Stimulated activated CD4-positive, alpha-beta T cell treated with anti-CD3 and anti-CD28 coated beads, TNF-alpha, amount 100 ng/mL, for 1 hour (primary cell): ENCODE measurements at regions not wholly inside any gene's neighbourhood (a gene's known extent, or its start where the extent isn't known, plus 50 kb on each side); places are given as distances from the start of the nearest gene placed in this dataset.

Experiments
- DNase-seq, 3 donors: peaks; one replicate each; pipeline ENCODE4 v3.0.0-alpha.2; 2020; ENCODE audit warnings: low read depth in 3 of 3, low spot score in 1 of 3

DNA sequence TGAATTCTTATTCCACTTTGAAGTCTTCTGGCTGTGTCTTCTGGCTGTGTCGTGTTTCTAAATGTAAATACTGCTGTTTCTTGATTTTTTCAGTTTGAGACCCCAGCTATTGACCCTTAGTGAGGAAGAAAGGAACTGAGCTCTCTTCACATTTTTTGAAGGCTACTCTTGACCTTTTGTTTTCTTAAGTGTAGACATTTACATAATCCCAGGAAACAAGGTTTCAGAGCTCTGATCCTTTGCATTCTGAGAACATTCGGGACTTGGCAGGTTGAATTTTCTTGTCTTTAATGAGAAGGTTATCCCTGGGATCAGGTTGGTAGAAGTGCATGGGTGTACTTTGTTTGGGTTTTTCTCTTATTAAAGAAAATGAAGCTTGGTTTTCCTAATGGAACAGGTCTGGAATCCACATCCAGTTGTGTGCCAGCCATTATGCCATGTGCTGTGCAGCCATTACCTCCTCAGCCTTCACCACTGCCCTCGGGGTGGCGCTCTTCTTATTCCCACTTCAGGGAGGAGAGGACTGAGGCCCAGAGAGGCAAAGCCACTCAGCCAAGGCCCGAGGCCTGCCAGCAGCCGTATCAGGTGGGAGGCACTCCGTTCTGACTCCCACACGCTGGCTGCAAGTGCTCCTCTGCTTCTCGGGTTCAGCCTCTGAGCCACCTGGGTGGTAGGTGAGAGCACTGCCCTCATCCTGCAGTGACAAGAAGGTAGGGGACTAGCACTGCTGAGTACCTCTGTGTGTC lies 120.9 kb downstream of the BEGAIN start:
- DNase-seq = no peak

- no peak for DNase-seq
Measured at GRCh38 chr14:100467046-100467750, 120.0 kb downstream of the BEGAIN start.

DNA sequence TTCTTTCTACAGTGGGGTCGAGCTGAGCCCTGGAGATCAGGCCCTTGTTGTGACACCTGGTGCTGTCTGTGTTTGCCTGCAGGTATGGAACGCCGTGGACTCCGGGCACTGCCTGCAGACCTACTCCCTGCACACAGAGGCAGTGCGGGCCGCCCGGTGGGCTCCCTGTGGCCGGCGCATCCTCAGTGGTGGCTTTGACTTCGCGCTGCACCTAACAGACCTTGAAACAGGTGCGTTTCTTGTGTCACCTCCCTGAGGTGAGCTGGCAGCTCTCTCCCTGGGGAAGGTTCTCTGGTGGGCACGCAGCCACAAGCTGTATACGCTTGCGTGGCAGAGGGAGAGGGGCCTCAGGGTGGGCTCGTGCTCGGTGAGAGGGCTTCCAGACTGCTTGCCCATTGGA lies 119.3 kb downstream of the BEGAIN start:
- DNase-seq = no peak

DNA sequence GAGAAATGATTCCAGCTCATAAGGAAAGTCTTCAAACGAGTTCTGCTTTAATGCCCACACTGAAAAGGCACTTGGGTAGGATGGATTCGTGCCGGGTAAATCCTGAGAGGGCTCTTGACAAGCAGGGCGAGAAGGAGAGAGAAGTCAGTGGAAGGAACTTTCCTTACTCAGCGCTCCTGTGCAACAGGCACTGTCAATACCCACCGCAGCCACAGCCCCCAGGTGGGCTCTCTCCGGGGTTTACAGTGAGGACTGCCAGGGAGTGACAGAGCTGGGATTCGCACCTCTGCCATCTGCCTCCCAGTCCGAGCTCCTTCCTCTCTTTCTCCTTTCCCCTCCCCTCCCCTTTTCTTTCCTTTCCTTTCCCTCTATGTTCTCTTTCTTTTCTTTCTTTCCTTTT lies 118.7 kb downstream of the BEGAIN start:
- no peak for DNase-seq

GRCh38 chr14:100469632-100470522 lies 117.3 kb downstream of the BEGAIN start:
- DNase-seq = no peak

GRCh38 chr14:100470523-100470897 lies 116.7 kb downstream of the BEGAIN start:
- DNase-seq = no peak

GRCh38 chr14:100471441-100472093 lies 115.7 kb downstream of the BEGAIN start:
- DNase-seq = no peak

DNA sequence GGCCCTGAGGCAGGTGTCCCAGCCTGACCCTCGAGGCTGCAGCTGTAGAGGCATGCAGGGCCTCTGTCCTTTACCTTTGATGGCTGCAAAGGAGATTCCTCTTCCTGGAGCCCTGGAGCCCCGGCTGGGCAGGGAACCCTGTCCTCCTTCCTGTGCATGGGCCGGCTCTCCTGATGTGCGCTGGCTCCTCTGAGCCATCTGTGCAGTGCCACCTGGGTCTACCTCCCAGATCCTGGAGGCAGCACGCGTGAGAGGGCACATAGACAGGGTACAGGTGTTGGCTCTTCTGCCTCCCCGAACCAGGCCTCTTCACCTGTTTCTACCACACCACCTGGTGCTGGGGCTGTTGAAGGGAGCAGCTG lies 115.1 kb downstream of the BEGAIN start:
- no peak for DNase-seq

DNA sequence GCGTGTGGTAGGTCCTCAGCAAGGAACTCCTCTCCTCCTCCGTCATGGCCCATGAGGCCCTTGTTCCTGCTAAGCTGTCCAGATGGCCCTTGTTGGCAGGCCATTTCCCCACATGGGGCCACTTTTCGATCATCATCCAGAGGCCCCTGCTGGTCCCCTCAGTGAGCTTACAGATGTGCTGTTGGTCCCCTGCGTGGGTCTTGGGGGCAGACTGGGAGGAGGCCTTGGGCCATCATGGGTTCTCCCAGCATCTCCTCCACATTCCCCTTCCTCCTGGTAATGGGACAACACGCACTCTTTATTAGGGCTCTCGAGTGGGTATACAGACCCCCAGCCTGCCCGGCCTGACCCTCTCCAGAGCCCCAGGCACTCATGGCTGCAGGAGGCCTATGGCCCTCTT lies 114.7 kb downstream of the BEGAIN start:
- DNase-seq = no peak

- no peak for DNase-seq
Measured at GRCh38 chr14:100473249-100473648, 114.0 kb downstream of the BEGAIN start.

DNA sequence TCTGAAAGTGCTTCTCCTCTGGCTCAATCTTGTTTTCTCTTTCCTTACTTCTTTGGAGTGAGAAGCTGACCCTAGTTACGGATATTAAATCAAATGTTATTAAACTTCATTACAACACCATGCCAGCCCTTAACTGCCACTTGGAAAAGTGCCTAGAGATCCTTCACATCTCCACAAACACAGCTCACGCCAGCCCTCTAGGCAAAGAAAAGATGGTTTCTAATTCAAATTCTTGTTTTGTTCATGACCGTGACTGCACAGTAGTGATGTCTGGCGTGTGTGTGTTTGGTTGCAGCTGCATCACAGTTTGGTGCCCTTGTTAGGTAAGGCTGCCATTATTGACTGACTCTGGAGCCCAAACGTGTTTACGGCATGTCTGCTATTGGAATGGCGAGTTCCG lies 113.0 kb downstream of the BEGAIN start:
- DNase-seq = no peak

DNA sequence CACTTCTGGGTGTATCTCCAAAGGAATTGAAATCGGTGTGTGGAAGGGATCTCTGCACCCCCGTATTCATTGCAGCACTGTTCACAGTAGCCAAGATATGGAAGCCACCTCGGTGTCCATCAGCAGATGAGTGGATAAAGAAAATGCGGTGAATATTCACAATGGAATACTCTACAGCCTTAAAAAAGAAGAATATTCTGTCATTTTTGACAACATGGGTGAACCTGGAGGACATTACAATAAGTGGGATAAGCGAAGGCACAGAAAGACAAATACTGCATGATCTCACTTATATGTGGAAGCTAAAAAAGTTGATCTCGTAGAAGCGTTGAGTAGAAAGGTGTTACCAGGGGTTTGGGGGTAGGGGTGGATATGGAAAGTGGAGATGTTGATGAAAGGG lies 111.9 kb downstream of the BEGAIN start:
- no peak for DNase-seq

DNA sequence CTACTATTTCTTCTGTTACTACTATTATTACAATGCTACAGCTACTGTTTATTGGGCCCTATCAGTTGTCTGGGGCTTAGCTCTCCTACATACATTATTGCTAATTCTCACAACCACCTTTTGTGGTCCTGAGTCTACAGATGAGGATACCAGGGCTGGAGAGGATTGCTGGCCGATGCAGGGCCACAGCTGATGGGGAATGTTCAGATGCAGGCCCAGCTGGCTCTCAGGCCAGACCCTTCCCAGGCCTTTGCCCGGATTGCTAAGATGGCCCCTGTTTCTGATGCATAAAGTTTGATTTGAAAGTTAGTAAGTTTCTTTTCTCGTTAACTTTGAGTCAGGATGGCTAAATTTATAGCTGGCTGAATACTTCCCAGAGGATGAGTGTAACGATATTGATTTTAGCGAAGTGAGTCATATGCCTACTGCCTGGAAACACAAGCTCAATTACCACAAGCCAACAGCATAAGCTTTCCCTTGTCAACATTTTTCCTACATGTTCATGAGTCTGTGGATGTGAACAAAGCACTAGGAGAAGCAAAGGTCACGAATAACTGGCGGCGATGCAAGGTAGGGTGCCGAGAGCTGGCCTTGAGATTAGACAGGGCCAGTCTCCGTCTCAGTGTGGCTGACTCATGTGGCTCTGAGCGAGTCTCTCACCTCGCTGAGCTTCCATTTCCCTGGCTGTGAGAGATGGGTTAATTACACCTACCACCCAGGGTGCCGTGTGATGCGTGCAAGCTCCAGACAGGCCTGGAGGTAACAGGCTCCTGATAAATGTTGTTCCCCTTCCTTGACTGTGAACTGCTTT lies 111.0 kb downstream of the BEGAIN start:
- DNase-seq = no peak

- no peak for DNase-seq
Measured at GRCh38 chr14:100484531-100485267, 102.5 kb downstream of the BEGAIN start.

DNA sequence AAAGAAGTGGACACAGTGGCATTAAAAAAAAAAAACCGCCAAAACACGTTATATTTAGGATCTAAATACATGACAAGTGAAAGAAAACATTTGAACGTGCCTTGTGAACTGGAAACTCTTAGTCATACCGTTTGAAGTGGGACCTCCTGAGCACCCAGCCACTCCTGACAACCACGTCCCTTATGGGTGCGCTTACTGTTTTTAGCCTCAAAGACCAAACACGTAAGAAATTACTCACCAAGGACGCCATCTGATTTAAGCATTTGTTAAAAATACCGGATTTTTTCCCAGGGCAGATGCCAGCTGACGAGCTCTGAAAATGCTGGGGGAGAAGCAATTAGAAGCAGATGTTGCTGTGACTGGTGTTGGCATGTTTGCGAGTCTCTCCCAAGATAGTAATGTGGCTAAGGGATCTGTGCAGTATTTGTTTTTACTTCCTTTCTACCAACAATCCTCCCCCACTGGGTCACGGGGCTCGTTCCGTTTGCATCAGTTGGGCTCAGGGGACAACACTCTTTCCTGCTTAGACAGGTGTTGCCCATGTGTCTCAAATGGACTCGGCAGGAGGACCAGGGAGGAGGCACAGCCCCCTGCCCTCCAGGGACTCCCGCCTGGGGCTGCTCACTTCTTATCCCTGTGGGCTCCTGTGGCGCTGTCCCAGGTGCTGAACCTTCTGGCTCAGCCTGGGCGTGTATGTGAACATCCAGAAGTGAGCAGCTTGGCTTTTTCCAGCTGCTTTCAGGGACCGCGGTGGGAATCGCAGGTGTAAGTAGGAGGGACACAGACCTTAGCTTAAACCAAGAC lies 101.0 kb downstream of the BEGAIN start:
- peak in 1 of 3 donors; percentile 38 for DNase-seq
